Suppressor macrophage (primary cell): ENCODE measurements at regions not wholly inside any gene's neighbourhood (a gene's known extent, or its start where the extent isn't known, plus 50 kb on each side); places are given as distances from the start of the nearest gene placed in this dataset.

Experiments
- DNase-seq, 4 experiments: peaks; one replicate each; pipeline ENCODE4 v3.0.0-alpha.2; 2020 to 2022

- no peak for DNase-seq
Observed at GRCh38 chr6:43981363-43981990, 145.8 kb downstream of the MRPL14 start.

GRCh38 chr6:43980004-43980795, 147.1 kb downstream of the MRPL14 start:
- no peak for DNase-seq

GRCh38 chr6:43979525-43979924, 147.7 kb downstream of the MRPL14 start:
- DNase-seq: no peak

GRCh38 chr6:43978473-43979346, 148.5 kb downstream of the MRPL14 start:
- peak; percentile 73 to 89 (median 82) for DNase-seq

GRCh38 chr6:43977404-43978111, 149.7 kb downstream of the MRPL14 start:
- DNase-seq: peak; percentile 77 to 89 (median 80)

- no peak for DNase-seq
Observed at GRCh38 chr6:43976706-43977403, 150.4 kb downstream of the MRPL14 start.

- no peak for DNase-seq
Observed at GRCh38 chr6:43974643-43975230, 152.5 kb downstream of the MRPL14 start.

GRCh38 chr6:43973357-43973756, 153.9 kb downstream of the MRPL14 start:
- DNase-seq: no peak

- DNase-seq: no peak
Observed at GRCh38 chr6:43972913-43973300, 154.3 kb downstream of the MRPL14 start.

- peak in 2 of 4 experiments; percentile 35 to 56 for DNase-seq
Observed at GRCh38 chr6:43972179-43972912, 154.9 kb downstream of the MRPL14 start.

- no peak for DNase-seq
Observed at GRCh38 chr6:43971776-43972126, 155.5 kb downstream of the MRPL14 start.

GRCh38 chr6:43970913-43971775, 156.1 kb downstream of the MRPL14 start:
- no peak for DNase-seq

- no peak for DNase-seq
Observed at GRCh38 chr6:43970068-43970912, 157.0 kb downstream of the MRPL14 start.

GRCh38 chr6:43969158-43969981, 157.9 kb downstream of the MRPL14 start:
- DNase-seq: no peak

- DNase-seq: no peak
Observed at GRCh38 chr6:43968110-43968965, 158.9 kb downstream of the MRPL14 start.

- DNase-seq: no peak
Observed at GRCh38 chr6:43967719-43968091, 159.5 kb downstream of the MRPL14 start.
